NCI-H2196 (cell line): ENCODE measurements at regions not wholly inside any gene's neighbourhood (a gene's known extent, or its start where the extent isn't known, plus 50 kb on each side); places are given as distances from the start of the nearest gene placed in this dataset.

Experiments
- DNase-seq: peaks from one replicate; lab custom pipeline; 2025; ENCODE audit not compliant: unreplicated experiment; lab: John Stamatoyannopoulos, UW

GRCh38 chr12:111310076-111310870, 58.6 kb downstream of the PHETA1 start:
- no peak for DNase-seq

- DNase-seq = no peak
Measured at GRCh38 chr12:111309584-111309983, 59.3 kb downstream of the PHETA1 start.

- no peak for DNase-seq
Measured at GRCh38 chr12:111308473-111308872, 60.4 kb downstream of the PHETA1 start.

DNA sequence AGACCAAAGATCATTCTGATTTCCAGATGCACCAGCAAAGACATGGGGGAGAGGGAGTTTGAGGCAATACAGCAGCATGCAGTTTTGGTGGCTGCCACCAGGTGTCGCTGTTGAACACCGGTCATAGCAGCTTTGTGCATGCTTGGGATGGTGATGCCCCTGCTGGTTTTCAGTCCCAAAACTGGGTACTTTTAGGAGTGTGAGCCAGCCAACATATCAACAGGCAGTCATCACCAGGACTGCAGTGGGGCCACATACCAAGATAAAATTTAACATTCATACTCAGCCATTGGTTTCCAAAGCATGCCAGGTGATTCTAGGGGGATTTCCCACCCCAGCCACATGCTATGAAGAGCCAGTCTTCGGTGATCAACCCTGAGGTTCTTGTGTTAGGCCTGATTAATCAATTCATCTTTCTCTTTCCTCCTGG, 64.2 kb downstream of the PHETA1 start:
- DNase-seq = no peak

DNA sequence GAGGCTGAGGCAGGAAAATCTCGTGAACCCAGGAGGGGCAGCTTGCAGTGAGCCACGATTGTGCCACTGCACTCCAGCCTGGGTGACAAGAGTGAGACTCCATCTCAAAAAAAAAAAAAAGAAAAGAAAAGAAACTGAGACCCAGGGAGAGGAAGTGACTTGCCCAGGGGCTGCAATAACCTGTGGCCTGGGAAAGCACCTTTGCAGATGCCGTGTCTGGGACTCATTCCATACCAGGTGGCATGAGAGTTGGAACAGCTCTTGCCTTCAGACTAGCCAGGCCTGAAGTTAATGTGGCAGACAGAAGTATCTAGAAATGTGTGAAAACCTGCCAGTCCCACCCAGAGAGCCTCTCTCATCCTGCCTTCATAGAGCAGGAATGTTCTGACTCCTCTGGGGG, 65.4 kb downstream of the PHETA1 start:
- no peak for DNase-seq

- peak; percentile 66 for DNase-seq
Measured at GRCh38 chr12:111298582-111299436, 70.1 kb downstream of the PHETA1 start.

DNA sequence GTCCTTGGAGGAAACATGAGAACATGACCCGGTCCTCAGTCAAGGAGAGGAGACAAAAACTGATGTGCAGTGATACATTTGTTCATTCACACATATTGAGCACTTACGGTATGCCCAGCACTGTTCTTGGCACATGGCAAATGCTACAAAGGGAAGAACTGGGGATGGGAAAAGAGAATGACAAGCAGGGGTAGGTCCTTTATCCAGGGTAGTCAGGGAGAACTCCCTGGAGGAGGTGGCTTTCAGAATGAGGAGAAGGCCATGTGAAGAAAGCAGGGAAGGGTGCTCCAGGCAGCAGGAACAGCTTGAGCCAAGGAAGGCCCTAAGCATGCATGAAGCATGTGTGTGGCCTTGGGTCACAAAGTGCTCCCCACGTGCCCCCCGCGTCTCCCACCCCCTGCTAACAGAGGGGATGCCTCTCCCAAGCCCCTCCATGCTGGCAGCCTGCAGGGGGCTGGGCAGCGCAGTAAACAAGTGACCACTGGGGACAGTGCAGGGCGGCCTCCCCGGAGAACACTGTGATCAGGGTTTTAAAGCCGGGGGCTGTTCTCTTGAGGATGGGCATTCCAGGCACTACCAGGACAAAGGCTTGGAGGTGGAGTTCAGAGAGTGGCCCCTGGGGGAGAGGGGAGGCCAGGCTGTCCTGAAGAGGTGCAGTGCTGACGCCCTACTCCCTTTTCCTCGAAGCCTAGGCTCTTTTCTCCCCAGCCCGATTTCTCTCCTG, 71.0 kb downstream of the PHETA1 start:
- DNase-seq = no peak

DNA sequence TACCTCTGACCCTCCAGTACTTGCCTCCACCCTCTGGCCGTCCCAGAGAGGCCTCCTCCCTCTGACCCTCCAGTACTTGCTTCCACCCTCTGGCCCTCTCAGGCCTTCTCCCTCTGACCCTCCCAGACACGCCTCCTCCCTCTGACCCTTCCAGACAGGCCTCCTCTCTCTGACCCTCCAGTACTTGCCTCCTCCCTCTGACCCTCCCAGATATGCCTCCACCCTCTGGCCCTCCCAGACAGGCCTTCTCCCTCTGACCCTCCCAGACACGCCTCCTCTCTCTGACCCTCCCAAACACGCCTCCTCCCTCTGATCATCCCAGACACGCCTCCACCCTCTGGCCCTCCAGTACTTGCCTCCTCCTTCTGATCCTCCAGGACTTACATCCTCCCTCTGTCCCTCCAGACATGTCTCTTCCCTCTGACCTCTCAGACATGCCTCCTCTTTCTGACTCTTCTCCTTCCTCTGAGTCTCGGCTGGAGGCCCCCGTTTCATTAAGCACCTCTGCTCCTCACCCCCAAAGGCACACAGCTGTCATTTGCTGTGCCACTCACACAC, 71.9 kb downstream of the PHETA1 start:
- DNase-seq = no peak

DNA sequence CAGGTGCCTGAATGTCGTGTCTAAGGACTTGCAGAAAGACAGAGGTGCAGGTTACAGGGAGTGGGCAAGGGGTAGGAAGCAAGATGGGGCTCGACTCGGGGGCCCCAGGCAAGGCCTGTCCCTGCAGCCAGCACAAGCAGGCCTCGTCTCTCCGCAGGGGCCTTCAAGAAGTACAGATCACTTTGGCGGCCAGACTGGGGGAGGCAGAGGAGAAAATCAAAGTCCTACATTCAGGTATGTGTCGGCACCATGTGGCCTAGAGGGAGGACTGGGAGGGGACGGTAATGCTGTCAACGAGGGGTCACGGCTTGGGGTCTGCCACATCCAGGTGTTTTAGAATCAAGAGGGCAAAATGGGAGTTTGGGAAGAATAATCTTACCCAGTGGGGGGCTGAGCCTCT, 73.7 kb downstream of the PHETA1 start:
- DNase-seq = no peak

DNA sequence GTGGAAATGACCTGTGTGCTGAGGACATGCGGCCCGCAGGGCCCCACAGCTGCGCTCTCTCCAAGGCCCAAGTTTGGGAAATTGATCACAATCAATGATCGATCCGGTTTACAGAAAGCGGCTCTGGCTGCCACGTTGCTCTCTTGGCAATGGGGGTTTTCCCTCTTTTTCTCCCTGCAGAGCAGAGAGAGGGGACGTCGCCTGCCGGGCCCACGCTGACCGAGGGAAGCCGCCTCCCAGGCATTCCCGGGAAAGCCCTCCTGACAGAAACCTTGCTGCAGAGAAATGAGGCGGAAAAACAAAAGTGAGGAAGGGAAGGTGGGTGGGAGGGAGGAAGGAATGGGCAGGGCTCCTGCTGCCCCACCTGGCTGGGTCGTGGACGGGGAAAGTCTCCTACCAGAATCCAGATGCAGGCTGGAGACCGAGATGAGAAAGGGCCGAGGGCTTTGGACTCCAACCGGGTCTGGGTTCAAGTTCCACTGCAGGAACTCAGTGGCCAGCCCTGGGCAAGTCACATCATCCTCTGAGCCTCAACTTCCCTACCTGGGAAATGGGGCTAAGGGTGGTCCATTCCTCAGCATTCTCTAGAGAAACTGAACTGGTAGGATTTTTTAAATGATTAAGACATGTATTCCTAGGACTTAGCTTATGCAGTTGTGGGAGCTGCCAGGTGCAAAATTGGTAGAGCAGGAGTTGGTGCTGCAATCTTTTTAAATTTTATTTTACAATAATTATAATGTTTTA, 75.5 kb downstream of the PHETA1 start:
- no peak for DNase-seq

DNA sequence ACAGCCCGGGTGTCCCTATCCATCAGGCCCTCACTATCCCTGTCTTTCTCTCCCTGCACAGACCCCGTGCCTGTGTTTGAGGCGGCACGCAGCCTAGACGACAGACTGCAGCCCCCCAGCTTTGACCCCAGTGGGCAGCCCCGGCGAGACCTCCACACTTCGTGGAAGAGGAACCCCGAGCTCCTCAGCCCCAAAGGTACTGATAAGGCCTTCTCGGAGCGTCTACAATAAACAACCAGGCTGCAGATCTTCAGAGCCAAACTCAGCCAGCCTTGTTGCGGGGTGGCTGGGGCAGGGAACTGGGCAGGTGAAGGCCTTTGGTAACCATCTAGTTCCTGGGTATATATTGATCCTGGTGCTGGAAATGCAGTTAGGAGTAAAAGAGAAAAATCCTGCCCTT, 77.5 kb downstream of the PHETA1 start:
- no peak for DNase-seq

- DNase-seq = no peak
Measured at GRCh38 chr12:111288771-111289170, 80.1 kb downstream of the PHETA1 start.

DNA sequence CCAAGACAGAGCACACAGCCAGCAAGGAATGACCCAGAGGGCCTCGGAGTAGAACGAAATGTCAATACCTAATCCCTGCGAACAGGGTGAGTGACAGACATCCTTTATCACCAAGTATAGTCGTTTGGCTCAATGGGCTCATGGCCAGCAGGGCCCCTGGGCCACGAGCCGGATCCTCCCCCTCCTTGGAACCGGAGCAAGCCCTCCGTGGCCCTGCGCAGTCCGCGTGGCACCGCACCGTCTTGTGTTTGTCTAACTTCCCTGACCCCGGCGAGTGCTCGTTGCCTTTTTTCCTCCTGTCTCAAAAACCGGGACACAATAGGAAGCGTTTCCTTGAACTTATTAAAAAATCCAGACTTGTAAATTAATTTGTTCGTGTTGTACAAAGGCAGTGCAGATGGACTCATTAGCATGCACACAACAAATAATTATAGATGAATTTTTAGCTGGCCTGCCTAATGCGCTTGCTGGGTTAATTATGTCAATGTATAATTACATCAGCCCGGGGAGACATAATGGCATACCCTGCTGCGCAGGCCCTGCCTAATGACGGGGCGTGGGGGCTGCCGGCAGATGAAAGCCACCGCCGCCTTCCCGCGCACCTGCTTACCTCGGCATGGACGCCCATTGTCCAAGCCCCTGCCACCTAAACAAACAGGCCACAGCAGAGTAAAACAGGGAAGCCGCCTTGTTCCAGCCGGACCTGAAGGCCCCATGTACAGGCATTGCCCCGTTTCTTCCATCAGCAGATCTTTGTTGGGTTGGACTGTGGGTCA, 81.6 kb downstream of the PHETA1 start:
- DNase-seq = no peak

GRCh38 chr12:111285200-111285599, 83.7 kb downstream of the PHETA1 start:
- no peak for DNase-seq

DNA sequence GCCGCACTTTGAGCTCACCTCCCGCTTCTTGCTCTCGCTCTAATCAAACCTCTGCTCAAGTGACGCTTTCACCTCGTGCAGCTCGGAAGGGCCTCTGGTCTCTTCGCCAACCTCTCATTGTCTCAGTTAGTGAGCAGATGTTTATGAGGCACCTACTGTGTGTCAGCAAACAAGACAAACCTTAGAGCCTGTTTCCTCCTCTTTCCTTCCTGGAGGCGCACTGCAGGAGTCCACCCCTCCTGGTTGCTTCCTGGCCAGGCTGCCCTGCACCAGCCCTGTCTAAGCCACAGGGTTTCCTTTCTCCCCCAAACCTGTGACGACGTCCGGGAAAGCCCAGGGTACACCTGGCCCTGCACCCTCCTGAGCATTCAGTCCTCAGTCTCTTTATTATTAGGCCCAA, 84.2 kb downstream of the PHETA1 start:
- no peak for DNase-seq

DNA sequence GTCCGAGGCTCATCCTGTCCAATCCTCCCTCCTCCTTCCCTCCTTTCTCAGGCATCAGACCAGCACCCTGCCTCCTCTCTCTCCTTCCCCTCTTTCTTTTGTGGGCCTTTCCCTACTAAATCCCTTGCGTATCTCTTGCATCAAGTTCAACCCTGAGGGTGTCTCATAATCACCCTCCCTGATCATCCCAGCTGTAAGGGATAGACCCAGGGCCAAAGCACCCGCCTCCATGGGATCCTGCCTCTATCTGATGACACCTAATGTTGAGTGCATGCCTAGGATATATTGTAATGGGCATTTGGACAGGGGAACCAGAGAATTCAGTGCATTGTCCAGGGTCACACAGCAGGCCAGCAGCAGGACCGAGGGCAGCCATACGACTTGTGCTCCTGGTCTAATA, 84.9 kb downstream of the PHETA1 start:
- no peak for DNase-seq

DNA sequence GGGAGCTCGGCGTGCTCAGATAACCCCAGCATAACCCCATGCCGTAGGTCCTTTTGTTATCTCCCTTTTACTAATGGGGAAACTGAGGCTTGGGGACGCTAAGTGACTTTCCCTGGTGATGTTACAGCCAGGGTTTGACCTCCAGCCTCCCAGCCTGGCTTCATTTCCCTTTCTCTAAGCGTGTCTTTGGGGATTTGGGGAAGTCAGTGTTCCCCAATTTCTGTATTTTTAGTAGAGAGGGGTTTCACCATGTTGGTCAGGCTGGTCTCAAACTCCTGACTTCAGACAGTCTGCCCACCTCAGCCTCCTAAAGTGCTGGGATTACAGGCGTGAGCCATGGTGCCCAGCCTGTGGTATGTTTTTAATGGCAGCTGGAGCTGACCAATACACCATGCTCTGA, 85.4 kb downstream of the PHETA1 start:
- DNase-seq = no peak

DNA sequence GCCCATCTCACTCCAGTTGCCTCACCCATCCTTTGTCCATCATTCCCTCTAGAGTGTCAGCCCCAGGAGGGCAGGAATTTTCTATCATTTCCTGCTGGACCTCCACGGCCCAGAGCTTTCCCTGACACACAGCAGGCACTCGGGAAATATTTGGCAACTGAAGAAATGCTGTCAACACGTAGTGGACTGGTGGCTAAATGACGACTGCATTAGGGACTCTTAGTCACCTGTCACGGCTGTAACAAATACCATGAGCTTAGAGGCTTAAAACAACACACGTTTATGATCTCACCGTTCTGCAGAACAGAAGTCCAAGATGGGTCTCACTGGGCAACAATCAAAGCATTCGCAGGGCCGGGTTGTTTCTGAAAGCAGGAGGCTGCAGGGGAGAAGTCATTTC, 91.3 kb downstream of the PHETA1 start:
- DNase-seq = no peak

GRCh38 chr12:111276146-111276545, 92.7 kb downstream of the PHETA1 start:
- no peak for DNase-seq

DNA sequence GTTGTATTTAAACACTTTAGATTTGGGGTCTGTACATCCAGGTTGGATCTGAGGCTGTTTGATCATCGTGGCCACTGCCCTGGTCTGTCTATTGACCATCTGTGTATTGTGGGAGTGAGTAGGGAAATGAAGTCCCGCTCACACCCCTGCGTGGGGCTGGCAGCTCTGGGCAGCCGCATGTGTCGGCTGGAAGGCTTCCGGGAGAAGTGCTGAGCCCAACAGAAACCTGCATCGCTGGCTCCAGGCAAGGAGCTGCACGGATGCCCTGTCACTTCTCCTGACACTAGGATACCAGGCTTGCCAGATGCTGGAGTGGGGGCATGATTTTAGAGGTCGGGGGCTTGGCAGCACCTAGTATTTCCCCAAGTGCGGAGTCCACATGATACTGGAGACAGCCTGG, 93.6 kb downstream of the PHETA1 start:
- no peak for DNase-seq
